GM19035 (cell line): ENCODE measurements at regions not wholly inside any gene's neighbourhood (a gene's known extent, or its start where the extent isn't known, plus 50 kb on each side); places are given as distances from the start of the nearest gene placed in this dataset.
"Not testable (repeated sequence)": the region's sequence is repeated elsewhere in the genome, so short reads cannot be mapped to it uniquely, and the experiment has no call there.

ENCODE experiments used
- ATAC-seq: cut with Tn5 transposase; IDR thresholded peaks from one replicate; pipeline ENCODE4 v1.9.1; 2021; ENCODE audit not compliant: unreplicated experiment

GRCh38 chr9:710951-711745 is 130.3 kb upstream of the DMRT1 start:
- ATAC-seq: no peak

- ATAC-seq: no peak
Measured at GRCh38 chr9:711761-712553, 129.5 kb upstream of the DMRT1 start.

- no peak for ATAC-seq
Measured at GRCh38 chr9:712643-713042, 128.9 kb upstream of the DMRT1 start.

- ATAC-seq: no peak
Measured at GRCh38 chr9:713091-713490, 128.4 kb upstream of the DMRT1 start.

- no peak for ATAC-seq
Measured at GRCh38 chr9:714675-715074, 126.8 kb upstream of the DMRT1 start.

- ATAC-seq: no peak
Measured at GRCh38 chr9:715300-715699, 126.2 kb upstream of the DMRT1 start.

GRCh38 chr9:715743-716400 is 125.6 kb upstream of the DMRT1 start:
- no peak for ATAC-seq

DNA sequence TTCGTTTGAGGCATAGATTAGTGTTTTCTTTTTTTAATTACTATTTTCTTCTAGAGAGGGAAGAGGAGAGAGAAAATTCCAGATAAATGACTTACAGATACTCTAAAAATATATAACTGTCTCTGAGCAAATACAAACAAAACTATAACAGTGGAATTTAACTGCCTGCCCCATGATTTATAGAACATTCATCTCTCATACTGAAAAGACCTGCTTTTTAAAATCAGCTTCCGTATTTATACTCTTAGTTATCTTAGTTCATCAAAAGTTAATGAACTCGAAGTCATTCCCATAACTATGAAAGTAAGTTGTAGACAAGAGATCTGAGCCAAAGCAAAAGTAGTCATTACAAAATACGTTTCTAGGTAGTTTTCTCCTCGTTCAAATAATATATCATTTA is 123.8 kb upstream of the DMRT1 start:
- no peak for ATAC-seq

DNA sequence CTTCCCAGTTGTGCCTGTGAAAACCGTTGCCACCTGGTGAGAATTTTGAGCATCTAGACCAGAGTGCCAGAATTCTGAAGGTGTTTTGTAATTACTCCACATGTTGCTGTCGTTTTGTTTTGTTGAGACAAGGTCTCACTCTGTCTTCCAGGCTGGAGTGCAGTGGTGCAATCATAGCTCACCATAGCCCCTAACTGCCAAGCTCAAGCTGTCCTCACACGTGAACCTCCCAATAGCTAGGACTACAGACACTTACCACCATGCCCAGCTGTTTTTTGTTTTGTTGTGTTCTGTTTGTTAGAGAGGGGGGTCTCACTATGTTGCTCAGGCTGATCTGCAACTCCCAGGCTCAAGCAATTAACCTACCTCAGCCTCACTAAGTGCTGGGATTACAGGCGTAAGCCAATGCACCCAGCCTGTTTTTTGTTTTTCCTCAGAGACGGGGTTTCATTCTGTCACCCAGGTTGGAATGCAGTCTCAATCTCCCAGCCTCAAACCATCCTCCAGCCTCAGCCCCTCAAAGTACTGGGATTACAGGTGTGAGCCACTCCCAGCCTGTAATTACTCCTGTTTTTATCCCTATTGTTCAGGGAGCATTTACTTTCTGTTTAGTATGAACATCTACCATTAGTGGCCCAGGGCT is 121.1 kb upstream of the DMRT1 start:
- ATAC-seq: no peak

- ATAC-seq: no peak
Measured at GRCh38 chr9:722388-722980, 119.0 kb upstream of the DMRT1 start.

DNA sequence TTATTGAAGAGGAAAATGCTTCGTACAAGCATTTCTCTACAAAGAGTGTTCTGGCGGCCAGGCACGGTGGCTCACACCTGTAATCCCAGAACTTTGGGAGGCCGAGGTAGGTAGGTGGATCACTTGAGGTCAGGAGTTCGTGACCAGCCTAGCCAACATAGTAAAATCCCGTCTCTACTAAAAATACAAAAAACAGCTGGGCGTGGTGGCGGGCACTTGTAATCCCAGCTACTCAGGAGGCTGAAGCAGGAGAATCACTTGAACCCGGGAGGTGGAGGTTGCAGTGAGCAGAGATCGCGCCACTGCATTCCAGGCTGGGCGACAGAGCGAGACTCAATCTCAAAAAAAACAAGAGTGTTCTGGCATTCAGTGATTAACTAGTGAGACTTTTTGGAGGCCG is 117.0 kb upstream of the DMRT1 start:
- ATAC-seq: not testable (repeated sequence)

DNA sequence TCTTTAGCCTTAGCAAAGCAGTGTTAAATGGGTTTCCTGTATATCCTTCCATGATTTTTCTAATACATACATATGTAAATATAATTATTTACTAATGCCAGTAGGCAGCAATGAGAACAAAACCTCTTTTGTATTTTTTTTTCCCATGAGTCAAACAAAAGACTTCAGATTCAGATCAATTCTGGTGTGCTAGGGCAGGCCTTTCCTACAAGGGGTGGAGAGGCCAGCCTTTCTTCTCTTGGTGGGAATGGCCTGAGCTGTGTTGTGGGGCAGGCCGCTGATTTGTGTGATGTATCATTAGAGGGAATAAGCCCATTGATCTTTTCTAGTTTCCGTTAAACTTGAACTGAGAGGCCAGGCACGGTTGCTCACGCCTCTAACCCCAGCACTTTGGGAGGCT is 115.5 kb upstream of the DMRT1 start:
- ATAC-seq: no peak

DNA sequence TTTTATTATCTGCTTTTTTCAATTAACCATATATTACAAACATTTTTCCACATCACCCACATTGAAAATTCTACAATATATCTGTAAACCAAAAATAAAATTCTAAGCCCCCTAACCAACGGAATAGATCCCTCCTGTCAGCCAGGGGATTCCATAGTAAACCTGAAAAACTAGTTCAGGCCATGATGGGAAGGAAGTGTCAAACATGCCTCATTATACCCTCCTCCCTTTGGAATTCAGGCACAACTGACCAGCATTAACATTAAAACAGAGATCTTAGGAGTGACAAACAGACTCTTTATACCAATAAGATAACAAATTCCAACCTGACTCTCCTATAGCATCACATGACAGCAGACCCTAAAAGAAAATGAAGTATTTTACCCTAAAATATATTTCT is 113.7 kb upstream of the DMRT1 start:
- ATAC-seq: no peak

DNA sequence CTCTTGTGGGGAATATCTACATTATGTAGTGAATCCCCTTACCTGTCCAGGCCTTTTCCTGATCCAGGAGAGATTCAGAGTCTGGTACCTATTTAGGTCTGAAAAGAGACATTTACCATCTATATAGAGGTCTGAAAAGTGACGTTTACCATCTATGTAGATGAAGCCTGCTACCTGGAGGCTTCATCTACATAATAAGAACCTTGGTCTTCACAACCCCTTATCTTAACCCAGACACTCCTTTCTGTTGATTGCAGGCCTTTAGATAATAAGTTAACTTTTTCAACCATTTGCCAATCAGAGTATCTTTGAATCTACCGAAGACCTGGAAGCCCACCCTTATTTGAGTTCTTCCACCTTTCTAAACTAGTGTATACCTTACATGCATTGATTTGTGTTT is 113.0 kb upstream of the DMRT1 start:
- no peak for ATAC-seq

- ATAC-seq: no peak
Measured at GRCh38 chr9:731474-731873, 110.0 kb upstream of the DMRT1 start.

- ATAC-seq: no peak
Measured at GRCh38 chr9:734831-735511, 106.5 kb upstream of the DMRT1 start.

DNA sequence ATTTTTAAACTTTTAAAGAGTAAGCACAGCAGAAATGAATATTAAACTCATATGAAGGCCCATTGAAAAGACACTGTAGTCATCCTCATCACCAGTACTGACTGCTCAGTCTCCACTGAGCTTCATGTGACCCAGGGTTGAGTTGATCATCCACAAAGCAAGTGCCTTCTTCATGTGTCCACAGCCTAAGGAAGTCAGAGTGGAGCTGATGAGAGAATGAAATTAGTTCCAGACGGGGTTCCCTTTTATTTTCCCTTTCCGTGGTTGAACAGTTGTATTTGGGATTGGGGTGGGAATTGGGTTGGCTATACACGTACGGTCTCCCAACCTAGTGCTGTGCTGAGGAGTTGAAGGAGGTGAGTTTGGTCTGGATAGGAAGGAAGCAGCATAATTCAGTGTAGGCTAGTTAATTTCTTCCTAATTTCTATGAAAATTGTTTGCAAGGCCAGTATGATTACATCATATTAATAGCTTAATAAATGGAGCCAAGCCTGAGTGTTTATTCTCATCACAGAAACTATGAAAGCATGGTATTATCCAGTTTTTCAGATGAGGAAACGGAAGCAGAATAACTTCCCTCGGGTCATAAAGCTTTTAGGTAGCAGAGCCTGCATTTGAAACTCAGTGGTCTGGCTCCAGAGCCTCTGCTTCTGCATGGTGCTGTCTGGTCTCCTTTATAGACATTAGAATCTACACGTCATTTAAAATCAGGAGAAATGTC is 103.9 kb upstream of the DMRT1 start:
- no peak for ATAC-seq

GRCh38 chr9:738209-738915 is 103.1 kb upstream of the DMRT1 start:
- no peak for ATAC-seq

GRCh38 chr9:739362-739761 is 102.1 kb upstream of the DMRT1 start:
- no peak for ATAC-seq
